ENCODE measurements at regions not wholly inside any gene's neighbourhood (a gene's known extent, or its start where the extent isn't known, plus 50 kb on each side); places are given as distances from the start of the nearest gene placed in this dataset.
A peak's percentile ranks its signal among the peaks of the same experiment; 100 is the strongest.

DNA sequence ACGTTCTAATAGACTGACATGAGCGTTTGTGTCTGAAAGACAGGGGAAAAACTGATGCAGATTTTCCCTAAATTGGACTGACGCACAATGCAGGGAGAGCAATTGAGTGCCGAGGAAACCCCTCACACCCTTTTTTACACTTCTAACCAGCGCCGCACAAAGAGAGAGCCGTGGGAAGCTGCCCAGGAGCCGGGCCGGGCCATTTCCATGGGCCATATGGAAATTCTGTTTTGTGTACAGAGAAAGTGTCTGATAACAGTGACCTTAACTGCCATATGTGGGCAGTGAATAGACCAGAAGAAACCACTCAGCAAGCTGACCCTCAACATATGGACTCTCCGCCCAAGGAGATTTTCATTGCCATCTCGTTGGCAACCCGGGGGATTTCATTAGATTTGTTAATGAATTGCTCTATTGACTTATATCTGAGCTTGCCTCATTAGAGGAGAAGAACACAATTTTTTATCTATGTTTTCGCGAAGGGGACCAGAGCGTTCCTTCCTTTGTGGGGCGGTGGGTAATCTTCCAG, 225.9 kb upstream of the IRX3 start:
- no peaks in the 10 kb centered on the region for H3K9me3 ChIP-seq (ENCODE audit: low read depth)
- no peaks in the 10 kb centered on the region for H4K20me1 ChIP-seq (ENCODE audit: insufficient read depth)
- no peaks in the 10 kb centered on the region for H3K79me2 ChIP-seq (ENCODE audit: insufficient read depth)
- no peak for TF ChIP-seq EZH2 (IDR thresholded peaks at IDR 0.05; ENCODE audit: insufficient read depth, poor library complexity, severe bottlenecking)
- TF ChIP-seq EZH2phosphoT487 (IDR thresholded peaks at IDR 0.05; ENCODE audit: insufficient read depth, low read depth): no peak
- no peaks in the 10 kb centered on the region for H3K9me2 ChIP-seq (ENCODE audit: insufficient read depth)
- peaks cover 13% of the 10 kb centered on the region for H3K4me1 ChIP-seq (ENCODE audit: insufficient read depth)
- no peak overlapping the region for H3K27ac ChIP-seq
- H3K4me2 ChIP-seq (ENCODE audit: unreplicated experiment): no peak overlapping the region
- H3K4me3 ChIP-seq: no peak overlapping the region
- peaks cover 4% of the 10 kb centered on the region; the same call in 1 of the 2 replicates for H3F3A ChIP-seq (ENCODE audit: insufficient read depth)
- in situ Hi-C loops (cut with MboI): no loop called here
- WGBS, 2 experiments (ENCODE audit: low coverage in 1 of 2, low lambda C conversion rate in 2 of 2, missing lambda C conversion rate in 2 of 2): 86% methylated on average over 16 of the region's 16 CpGs
- no peak overlapping the region for H3K9ac ChIP-seq
- H3K27me3 ChIP-seq (replicated peaks; ENCODE audit: insufficient read depth): no peaks in the 10 kb centered on the region; the same call in 1 of the 2 replicates
- no peak for DNase-seq
- H2AFZ ChIP-seq: no peak overlapping the region
- no peaks in the 10 kb centered on the region for H3K36me3 ChIP-seq (ENCODE audit: low read depth)

DNA sequence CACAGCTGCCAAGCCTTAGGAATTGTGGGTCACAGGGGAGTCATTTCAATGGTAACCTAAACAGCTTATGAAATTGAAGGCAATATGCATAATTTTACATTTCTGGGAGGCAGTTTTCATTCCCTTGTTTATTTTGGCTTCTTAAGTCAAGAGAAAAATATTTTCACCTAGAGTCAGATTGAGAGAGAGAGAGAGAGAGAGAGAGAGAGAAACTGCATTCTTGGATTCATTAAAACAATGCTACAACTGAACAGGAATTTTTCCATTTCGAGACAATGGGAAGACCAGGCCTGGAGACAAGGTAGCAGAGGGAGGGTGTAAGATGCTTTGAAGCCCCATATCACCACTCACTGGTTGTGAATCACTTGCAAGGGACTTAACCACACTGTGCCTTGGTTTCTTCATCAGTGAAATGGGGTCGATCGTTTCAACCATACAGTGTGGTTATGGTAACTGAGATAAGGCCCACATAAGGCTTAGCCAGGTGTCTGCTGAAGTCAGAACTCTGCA, 224.7 kb upstream of the IRX3 start:
- H2AFZ ChIP-seq: no peak overlapping the region
- H3K4me3 ChIP-seq: no peak overlapping the region
- H3F3A ChIP-seq (ENCODE audit: insufficient read depth): peaks cover 4% of the 10 kb centered on the region; the same call in 1 of the 2 replicates
- no peak for TF ChIP-seq EZH2phosphoT487 (IDR thresholded peaks at IDR 0.05; ENCODE audit: insufficient read depth, low read depth)
- TF ChIP-seq EZH2 (IDR thresholded peaks at IDR 0.05; ENCODE audit: insufficient read depth, poor library complexity, severe bottlenecking): no peak
- peak overlapping the region; percentile 22 for H3K27ac ChIP-seq
- H3K36me3 ChIP-seq (ENCODE audit: low read depth): no peaks in the 10 kb centered on the region
- H3K9me3 ChIP-seq (ENCODE audit: low read depth): no peaks in the 10 kb centered on the region
- H4K20me1 ChIP-seq (ENCODE audit: insufficient read depth): no peaks in the 10 kb centered on the region
- H3K9ac ChIP-seq: no peak overlapping the region
- 67 to 78% methylated on average over 3 of the region's 3 CpGs for WGBS, 2 experiments (ENCODE audit: low coverage in 1 of 2, low lambda C conversion rate in 2 of 2, missing lambda C conversion rate in 2 of 2)
- H3K4me2 ChIP-seq (ENCODE audit: unreplicated experiment): no peak overlapping the region
- no peaks in the 10 kb centered on the region for H3K9me2 ChIP-seq (ENCODE audit: insufficient read depth)
- no peaks in the 10 kb centered on the region; the same call in 1 of the 2 replicates for H3K27me3 ChIP-seq (replicated peaks; ENCODE audit: insufficient read depth)
- DNase-seq: peak; percentile 69
- H3K79me2 ChIP-seq (ENCODE audit: insufficient read depth): no peaks in the 10 kb centered on the region
- peaks cover 13% of the 10 kb centered on the region for H3K4me1 ChIP-seq (ENCODE audit: insufficient read depth)
- in situ Hi-C loops (cut with MboI): no loop called here

DNA sequence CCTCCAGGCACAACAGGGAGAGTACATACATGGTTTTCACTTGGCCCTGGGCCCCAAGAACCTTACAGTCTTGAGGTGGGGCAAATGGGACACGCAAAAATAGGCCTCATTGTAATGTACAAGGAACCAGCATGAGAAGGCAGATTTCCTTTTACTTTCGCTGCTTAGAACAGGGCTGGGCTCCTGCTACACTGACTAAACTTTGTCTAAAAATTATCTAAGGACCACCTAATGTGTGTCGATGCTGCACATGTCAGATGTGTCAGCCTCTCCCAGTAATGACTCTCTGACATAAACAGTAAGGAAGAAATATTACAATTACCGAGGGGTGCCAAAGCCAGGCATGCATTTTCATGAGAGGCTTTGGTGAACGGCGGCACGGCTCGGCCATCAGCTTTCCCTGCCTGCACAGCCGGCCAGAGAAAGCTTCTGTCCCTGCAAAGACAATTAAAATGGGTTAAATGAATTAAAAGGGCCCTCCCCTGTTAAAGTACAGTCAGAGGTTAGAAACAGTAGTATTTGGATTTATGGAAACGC, 224.2 kb upstream of the IRX3 start:
- peaks cover 13% of the 10 kb centered on the region for H3K4me1 ChIP-seq (ENCODE audit: insufficient read depth)
- in situ Hi-C loops (cut with MboI): no loop called here
- H3K4me3 ChIP-seq: no peak overlapping the region
- H3K9ac ChIP-seq: no peak overlapping the region
- H2AFZ ChIP-seq: no peak overlapping the region
- H3K36me3 ChIP-seq (ENCODE audit: low read depth): no peaks in the 10 kb centered on the region
- TF ChIP-seq EZH2phosphoT487 (IDR thresholded peaks at IDR 0.05; ENCODE audit: insufficient read depth, low read depth): no peak
- TF ChIP-seq EZH2 (IDR thresholded peaks at IDR 0.05; ENCODE audit: insufficient read depth, poor library complexity, severe bottlenecking): no peak
- H3K9me3 ChIP-seq (ENCODE audit: low read depth): no peaks in the 10 kb centered on the region
- WGBS, 2 experiments (ENCODE audit: low coverage in 1 of 2, low lambda C conversion rate in 2 of 2, missing lambda C conversion rate in 2 of 2): 85 to 86% methylated on average over 10 of the region's 10 CpGs
- H4K20me1 ChIP-seq (ENCODE audit: insufficient read depth): no peaks in the 10 kb centered on the region
- H3F3A ChIP-seq (ENCODE audit: insufficient read depth): peaks cover 4% of the 10 kb centered on the region; the same call in 1 of the 2 replicates
- no peak for DNase-seq
- no peaks in the 10 kb centered on the region; the same call in 1 of the 2 replicates for H3K27me3 ChIP-seq (replicated peaks; ENCODE audit: insufficient read depth)
- peak overlapping the region; percentile 19 for H3K27ac ChIP-seq
- no peak overlapping the region for H3K4me2 ChIP-seq (ENCODE audit: unreplicated experiment)
- no peaks in the 10 kb centered on the region for H3K9me2 ChIP-seq (ENCODE audit: insufficient read depth)
- H3K79me2 ChIP-seq (ENCODE audit: insufficient read depth): no peaks in the 10 kb centered on the region

DNA sequence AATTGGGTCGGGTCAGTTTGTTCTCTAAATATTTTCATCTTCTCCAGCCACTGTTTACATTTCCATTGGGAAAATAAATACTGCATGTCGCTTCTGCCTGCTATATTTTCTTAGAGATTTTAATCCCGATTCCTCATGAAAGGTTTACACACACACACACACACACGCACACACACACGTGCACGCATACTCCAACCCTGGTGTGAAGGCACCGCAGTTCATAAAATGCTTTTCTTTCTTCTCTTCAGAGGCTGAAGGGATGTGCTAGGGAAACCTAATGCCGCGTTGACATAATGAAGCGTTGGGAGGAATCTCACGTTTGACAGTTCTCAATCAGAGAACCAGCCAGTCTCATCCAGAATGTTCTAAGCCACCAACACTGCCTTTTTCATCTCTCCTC, 222.9 kb upstream of the IRX3 start:
- no peaks in the 10 kb centered on the region for H3K36me3 ChIP-seq (ENCODE audit: low read depth)
- WGBS, 2 experiments (ENCODE audit: low coverage in 1 of 2, low lambda C conversion rate in 2 of 2, missing lambda C conversion rate in 2 of 2): 92 to 94% methylated on average over 11 of the region's 11 CpGs
- no peak overlapping the region for H3K4me3 ChIP-seq
- H3K79me2 ChIP-seq (ENCODE audit: insufficient read depth): no peaks in the 10 kb centered on the region
- no peaks in the 10 kb centered on the region for H3K9me2 ChIP-seq (ENCODE audit: insufficient read depth)
- no peak for DNase-seq
- H3K9ac ChIP-seq: no peak overlapping the region
- H3F3A ChIP-seq (ENCODE audit: insufficient read depth): peaks cover 4% of the 10 kb centered on the region; the same call in 1 of the 2 replicates
- no peaks in the 10 kb centered on the region for H3K9me3 ChIP-seq (ENCODE audit: low read depth)
- no peaks in the 10 kb centered on the region for H4K20me1 ChIP-seq (ENCODE audit: insufficient read depth)
- H2AFZ ChIP-seq: no peak overlapping the region
- no peak for TF ChIP-seq EZH2 (IDR thresholded peaks at IDR 0.05; ENCODE audit: insufficient read depth, poor library complexity, severe bottlenecking)
- no peak for TF ChIP-seq EZH2phosphoT487 (IDR thresholded peaks at IDR 0.05; ENCODE audit: insufficient read depth, low read depth)
- in situ Hi-C loops (cut with MboI): no loop called here
- H3K4me2 ChIP-seq (ENCODE audit: unreplicated experiment): no peak overlapping the region
- H3K4me1 ChIP-seq (ENCODE audit: insufficient read depth): peaks cover 13% of the 10 kb centered on the region
- no peak overlapping the region for H3K27ac ChIP-seq
- no peaks in the 10 kb centered on the region for H3K27me3 ChIP-seq (replicated peaks; ENCODE audit: insufficient read depth)

Data from GM23248 (cell line).